DND-41 (cell line): ENCODE measurements at regions not wholly inside any gene's neighbourhood (a gene's known extent, or its start where the extent isn't known, plus 50 kb on each side); places are given as distances from the start of the nearest gene placed in this dataset.

ENCODE experiments used
- EZH2 ChIP-seq: IDR thresholded peaks from 3 replicates; pipeline ENCODE4 v1.6.1; 2012; ENCODE audit warnings: borderline replicate concordance, low read depth, mild to moderate bottlenecking, moderate library complexity, low read length, inconsistent platforms; ENCODE audit not compliant: severe bottlenecking
- TF ChIP-seq, protein P1 (sequence below): IDR thresholded peaks from 2 replicates; pipeline ENCODE4 v1.5.1; 2012; ENCODE audit warnings: borderline replicate concordance, low read length, moderate library complexity, mild to moderate bottlenecking; ENCODE audit not compliant: poor library complexity, severe bottlenecking; ENCODE audit errors: extremely low read depth

DNA sequence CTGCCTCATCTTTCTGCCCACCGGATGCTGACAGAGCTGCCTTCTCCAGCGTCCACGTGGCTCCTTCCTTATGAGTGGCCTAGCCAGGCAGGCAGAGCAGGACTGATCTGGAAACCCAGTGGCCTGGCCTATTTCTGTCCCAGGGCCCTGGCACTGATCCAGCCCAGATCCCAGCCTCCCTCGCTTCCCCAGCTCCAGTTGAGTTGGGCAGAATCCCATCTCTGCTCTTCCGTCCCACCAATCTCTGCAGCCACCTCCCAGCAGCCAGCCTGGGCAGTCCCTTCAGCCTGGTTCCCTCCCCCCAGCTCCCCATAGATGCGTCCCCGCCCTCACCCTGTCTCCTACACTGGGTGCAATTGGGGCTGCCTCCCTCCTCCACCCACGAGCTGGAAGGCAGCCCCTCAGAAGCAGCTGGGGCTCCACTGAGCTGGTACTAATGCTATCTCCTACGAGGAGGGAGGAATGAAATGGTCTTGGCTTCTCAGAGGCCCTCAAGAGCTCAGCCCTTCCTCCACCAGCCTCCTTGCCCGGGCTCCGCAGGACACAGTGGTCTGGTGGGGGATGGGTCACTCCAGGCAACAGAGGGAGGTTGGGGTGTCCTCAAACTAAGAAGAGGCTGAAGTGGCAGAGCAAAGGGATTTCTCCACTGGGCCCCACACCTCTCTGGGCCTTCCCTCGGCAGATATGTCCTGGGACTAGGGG is 94.2 kb downstream of the PJA1 start:
- TF ChIP-seq, protein P1, sequence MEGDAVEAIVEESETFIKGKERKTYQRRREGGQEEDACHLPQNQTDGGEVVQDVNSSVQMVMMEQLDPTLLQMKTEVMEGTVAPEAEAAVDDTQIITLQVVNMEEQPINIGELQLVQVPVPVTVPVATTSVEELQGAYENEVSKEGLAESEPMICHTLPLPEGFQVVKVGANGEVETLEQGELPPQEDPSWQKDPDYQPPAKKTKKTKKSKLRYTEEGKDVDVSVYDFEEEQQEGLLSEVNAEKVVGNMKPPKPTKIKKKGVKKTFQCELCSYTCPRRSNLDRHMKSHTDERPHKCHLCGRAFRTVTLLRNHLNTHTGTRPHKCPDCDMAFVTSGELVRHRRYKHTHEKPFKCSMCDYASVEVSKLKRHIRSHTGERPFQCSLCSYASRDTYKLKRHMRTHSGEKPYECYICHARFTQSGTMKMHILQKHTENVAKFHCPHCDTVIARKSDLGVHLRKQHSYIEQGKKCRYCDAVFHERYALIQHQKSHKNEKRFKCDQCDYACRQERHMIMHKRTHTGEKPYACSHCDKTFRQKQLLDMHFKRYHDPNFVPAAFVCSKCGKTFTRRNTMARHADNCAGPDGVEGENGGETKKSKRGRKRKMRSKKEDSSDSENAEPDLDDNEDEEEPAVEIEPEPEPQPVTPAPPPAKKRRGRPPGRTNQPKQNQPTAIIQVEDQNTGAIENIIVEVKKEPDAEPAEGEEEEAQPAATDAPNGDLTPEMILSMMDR = no peak
- TF ChIP-seq EZH2 = no peak
